Prostate gland (tissue), 2 donors: ENCODE measurements at regions not wholly inside any gene's neighbourhood (a gene's known extent, or its start where the extent isn't known, plus 50 kb on each side); places are given as distances from the start of the nearest gene placed in this dataset.

Experiments used
- DNase-seq: peaks from one replicate; pipeline ENCODE4 v3.0.0-alpha.2; 2019; ENCODE audit warnings: low spot score
- H3K27ac ChIP-seq, 2 donors: fragments of 200-600 bp; sonication (generic); 2 replicates each; pipeline ENCODE4 v1.5.1; 2017 to 2019
- H3K27me3 ChIP-seq: fragments of 200-600 bp; sonication (generic); replicated peaks from 2 replicates; pipeline ENCODE4 v1.5.1; 2019; ENCODE audit not compliant: insufficient read depth
- H3K36me3 ChIP-seq, 2 donors: fragments of 200-600 bp; sonication (generic); 1 replicate in 1 of 2; 2 replicates in 1 of 2; pipeline versions ENCODE4 v1.5.1 to v1.8.1; 2017 to 2019
- H3K4me1 ChIP-seq: fragments of 200-600 bp; sonication (generic); replicated peaks from 2 replicates; pipeline ENCODE4 v1.5.1; 2019
- H3K4me3 ChIP-seq, 2 donors: fragments of 200-600 bp; sonication (generic); 2 replicates each; pipeline ENCODE4 v1.5.1; 2017 to 2019
- H3K9me3 ChIP-seq: fragments of 200-600 bp; sonication (generic); 2 replicates; pipeline ENCODE4 v1.5.1; 2017
- CTCF ChIP-seq, 4 experiments: fragments of 200-600 bp in 2 of 4; fragments of 450-650 bp in 2 of 4; sonication (generic) in 2 of 4; IDR thresholded peaks; 1 replicate in 3 of 4; 2 replicates in 1 of 4; pipeline ENCODE4 v1.5.1; 2016 to 2019; ENCODE audit warnings: antibody characterized with exemption in 4 of 4, mild to moderate bottlenecking in 2 of 4, moderate library complexity in 2 of 4
- POLR2A ChIP-seq: fragments of 450-650 bp; IDR thresholded peaks from one replicate; pipeline ENCODE4 v1.6.1; 2016; ENCODE audit warnings: antibody characterized with exemption, mild to moderate bottlenecking
- POLR2AphosphoS5 ChIP-seq: sonication (generic); formaldehyde crosslinking; IDR thresholded peaks from one replicate; pipeline ENCODE4 v1.6.1; 2017; ENCODE audit warnings: antibody characterized with exemption
- WGBS: methylation state at CpG from one replicate; pipeline ENCODE4 v1.1.5; 2018; 5-methylcytosine and 5-hydroxymethylcytosine counted together
- intact Hi-C: fragments of 100-400 bp; cut with DNase I; formaldehyde crosslinking; loops from one replicate; pipeline ENCODE4 v1.14.2; 2022

- no peak overlapping the region for H3K4me3 ChIP-seq
- peaks cover 3% of the 10 kb centered on the region for H3K4me1 ChIP-seq
- no peak overlapping the region for H3K27ac ChIP-seq
- WGBS: 90% methylated on average over 10 of the region's 10 CpGs
- TF ChIP-seq POLR2AphosphoS5: no peak
- no peak for TF ChIP-seq POLR2A
- no peaks in the 10 kb centered on the region for H3K27me3 ChIP-seq
- no peak for DNase-seq
- intact Hi-C loops: no loop called here
- H3K36me3 ChIP-seq: no peaks in the 10 kb centered on the region
- no peaks in the 10 kb centered on the region for H3K9me3 ChIP-seq
Measured at GRCh38 chr2:238567996-238568395, 141.3 kb downstream of the ASB1 start.

GRCh38 chr2:238568455-238569440, 142.0 kb downstream of the ASB1 start:
- intact Hi-C loops: no loop called here
- Histone ChIP-seq H3K9me3 (no peaks in the 10 kb centered on the region), H3K36me3 (no peaks in the 10 kb centered on the region), H3K4me3 (no peak overlapping the region), H3K27ac (peak overlapping the region; percentile 59 to 65), H3K4me1 (peaks cover 3% of the 10 kb centered on the region), H3K27me3 (no peaks in the 10 kb centered on the region)
- TF ChIP-seq CTCF (IDR thresholded peaks at IDR 0.05) (no peak), POLR2AphosphoS5 (no peak), POLR2A (no peak)
- DNase-seq: no peak
- WGBS: 63% methylated on average over 27 of the region's 27 CpGs

- intact Hi-C loops: no loop called here
- TF ChIP-seq POLR2A (no peak), POLR2AphosphoS5 (peak; percentile 89)
- H3K4me3 ChIP-seq: no peak overlapping the region
- H3K9me3 ChIP-seq: no peaks in the 10 kb centered on the region
- peak; percentile 90 for DNase-seq
- H3K27ac ChIP-seq: peak overlapping the region; percentile 60 to 65
- H3K36me3 ChIP-seq: no peaks in the 10 kb centered on the region
- 32% methylated on average over 20 of the region's 25 CpGs for WGBS
- no peaks in the 10 kb centered on the region for H3K27me3 ChIP-seq
- peaks cover 3% of the 10 kb centered on the region for H3K4me1 ChIP-seq
Measured at GRCh38 chr2:238569507-238570195, 142.9 kb downstream of the ASB1 start.

GRCh38 chr2:238570391-238570790, 143.7 kb downstream of the ASB1 start:
- H3K27ac ChIP-seq: peak overlapping the region; percentile 60 to 62
- no peak for DNase-seq
- WGBS: 89% methylated on average over 10 of the region's 10 CpGs
- no peaks in the 10 kb centered on the region for H3K36me3 ChIP-seq
- no peak overlapping the region for H3K4me3 ChIP-seq
- H3K9me3 ChIP-seq: no peaks in the 10 kb centered on the region
- peaks cover 3% of the 10 kb centered on the region for H3K4me1 ChIP-seq
- intact Hi-C loops: no loop called here
- TF ChIP-seq POLR2AphosphoS5 (no peak), CTCF (IDR thresholded peaks at IDR 0.05) (no peak), POLR2A (no peak)
- no peaks in the 10 kb centered on the region for H3K27me3 ChIP-seq

- H3K4me1 ChIP-seq: peaks cover 3% of the 10 kb centered on the region
- no peaks in the 10 kb centered on the region for H3K9me3 ChIP-seq
- H3K27ac ChIP-seq: peak overlapping the region in 1 of 2 donors; percentile 62
- no peaks in the 10 kb centered on the region for H3K27me3 ChIP-seq
- WGBS: 95% methylated on average over 17 of the region's 17 CpGs
- no peak for TF ChIP-seq CTCF (IDR thresholded peaks at IDR 0.05)
- TF ChIP-seq POLR2AphosphoS5: no peak
- TF ChIP-seq POLR2A: no peak
- no peak overlapping the region for H3K4me3 ChIP-seq
- H3K36me3 ChIP-seq: no peaks in the 10 kb centered on the region
- intact Hi-C loops: no loop called here
- DNase-seq: no peak
Measured at GRCh38 chr2:238570926-238571325, 144.2 kb downstream of the ASB1 start.
